Astrocyte of the hippocampus (primary cell): ENCODE measurements at regions not wholly inside any gene's neighbourhood (a gene's known extent, or its start where the extent isn't known, plus 50 kb on each side); places are given as distances from the start of the nearest gene placed in this dataset.
A peak's percentile ranks its signal among the peaks of the same experiment; 100 is the strongest.

Source experiments
- DNase-seq: peaks from one replicate; pipeline ENCODE4 v3.0.0; 2011; ENCODE audit warnings: low read depth, low spot score

DNA sequence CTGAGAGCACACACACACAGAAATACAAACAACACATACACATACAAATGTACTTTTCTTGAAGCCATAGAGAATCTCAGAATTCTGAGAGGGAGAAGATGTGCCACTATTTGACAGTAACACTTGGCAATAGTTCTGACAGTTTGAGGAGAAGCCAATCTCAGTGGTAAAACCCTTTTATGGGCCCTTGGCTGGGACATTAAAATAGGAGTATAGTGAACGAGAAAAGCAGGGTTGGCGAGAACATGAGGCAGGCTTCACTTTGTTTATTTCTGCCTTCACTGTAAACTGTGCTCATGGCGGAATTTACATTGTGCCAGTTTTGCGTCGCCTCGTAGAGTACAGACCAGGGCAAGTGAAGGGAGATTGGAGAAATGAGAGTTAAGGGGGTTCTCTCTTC is 449.4 kb upstream of the POU3F3 start:
- DNase-seq: no peak

DNA sequence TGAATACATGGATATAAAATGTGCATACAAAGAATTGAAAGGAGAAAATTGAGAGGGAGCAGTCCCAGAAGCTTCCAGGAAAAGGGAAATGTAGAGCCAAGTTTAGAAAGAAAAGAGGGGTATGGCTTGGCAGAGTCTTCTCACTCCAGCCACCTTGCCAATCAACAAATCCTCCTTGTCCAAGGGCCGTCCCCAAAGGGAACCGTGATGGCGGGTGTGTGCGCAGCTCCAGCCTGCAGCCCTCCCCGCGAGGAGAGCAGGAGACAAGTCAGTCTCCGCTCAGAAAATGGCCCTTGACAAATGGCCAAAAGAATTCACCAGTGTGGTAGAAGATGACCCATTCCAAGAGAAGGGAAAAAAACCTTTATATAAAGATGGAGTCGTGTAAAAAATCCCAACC is 448.3 kb upstream of the POU3F3 start:
- peak; percentile 33 for DNase-seq

DNA sequence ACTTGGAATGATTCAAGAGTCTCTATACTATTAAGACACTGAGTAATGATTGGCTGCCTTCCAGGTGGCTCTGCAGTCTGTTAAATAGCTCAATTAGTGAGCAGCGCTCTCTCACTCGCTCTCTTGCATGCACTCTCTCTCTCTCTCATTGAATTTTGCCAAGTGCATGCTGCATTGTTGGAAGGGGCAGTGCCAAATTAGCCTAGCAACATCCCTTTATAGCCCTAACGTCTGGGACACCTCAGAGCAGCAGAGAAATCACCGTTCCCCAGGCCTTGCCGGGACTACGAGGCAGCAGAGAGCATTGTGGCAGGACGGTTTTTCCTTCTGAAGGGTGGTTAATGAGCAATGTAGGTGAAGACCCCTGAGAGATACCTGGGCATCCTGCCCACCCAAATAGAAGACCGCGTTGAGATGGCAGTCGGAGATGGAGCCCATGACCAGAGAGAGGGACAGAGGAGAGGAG is 447.6 kb upstream of the POU3F3 start:
- DNase-seq: peak; percentile 86

DNA sequence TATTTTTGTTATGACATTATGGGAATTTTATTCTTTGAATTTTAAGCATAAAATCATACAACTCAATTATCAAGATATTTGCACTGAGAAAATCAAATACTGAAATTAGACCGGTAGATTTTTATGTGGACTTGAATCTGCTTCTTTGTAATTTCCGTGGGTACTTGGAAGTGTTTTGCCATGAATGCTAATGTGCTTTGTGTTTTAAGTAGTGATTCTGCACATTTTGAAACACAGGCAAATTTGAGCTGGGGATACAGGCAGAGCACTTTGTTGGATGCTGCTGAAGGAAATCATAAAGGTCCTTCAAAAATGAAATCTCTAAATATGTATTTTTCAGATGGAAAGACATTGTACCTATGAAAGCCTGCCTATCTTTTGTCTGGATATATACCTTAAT is 446.3 kb upstream of the POU3F3 start:
- DNase-seq: no peak

DNA sequence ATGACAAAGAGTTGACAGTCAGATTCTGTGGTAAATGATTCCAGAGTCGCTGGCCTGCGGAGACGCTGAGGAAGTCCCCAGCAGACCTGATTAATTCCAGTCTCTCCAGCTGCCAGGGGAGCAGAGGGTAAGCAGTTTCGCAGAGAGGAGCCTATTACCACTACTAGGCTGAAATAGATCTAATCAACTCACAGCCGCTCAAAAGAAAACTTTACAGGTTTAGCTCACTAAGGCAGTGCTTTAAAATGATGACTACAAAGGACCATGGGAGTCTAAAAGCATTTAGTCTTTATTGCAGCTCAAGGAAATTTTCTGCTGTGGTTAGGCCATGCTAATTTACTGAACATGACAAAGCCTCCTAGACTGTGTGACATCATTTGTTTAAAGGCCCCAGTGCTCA is 445.6 kb upstream of the POU3F3 start:
- DNase-seq: peak; percentile 71

DNA sequence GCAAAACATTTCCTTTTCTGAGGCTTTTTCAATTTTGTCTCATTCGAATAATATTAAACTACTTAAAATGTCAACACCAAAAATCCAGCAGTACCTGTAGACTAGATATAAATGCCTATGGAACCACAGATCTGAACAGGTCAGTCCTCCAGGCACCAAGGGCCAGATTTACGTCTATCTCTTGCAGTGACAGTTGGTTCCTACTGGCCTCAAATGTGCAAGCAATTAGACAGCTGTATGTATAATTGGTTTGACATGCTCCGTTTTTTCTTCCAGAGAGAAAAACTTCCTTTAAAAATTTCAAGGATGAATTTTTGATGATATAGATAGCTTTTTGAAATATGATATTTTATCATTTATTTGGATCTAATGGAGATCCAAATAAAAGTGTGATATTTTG is 443.8 kb upstream of the POU3F3 start:
- DNase-seq: no peak

DNA sequence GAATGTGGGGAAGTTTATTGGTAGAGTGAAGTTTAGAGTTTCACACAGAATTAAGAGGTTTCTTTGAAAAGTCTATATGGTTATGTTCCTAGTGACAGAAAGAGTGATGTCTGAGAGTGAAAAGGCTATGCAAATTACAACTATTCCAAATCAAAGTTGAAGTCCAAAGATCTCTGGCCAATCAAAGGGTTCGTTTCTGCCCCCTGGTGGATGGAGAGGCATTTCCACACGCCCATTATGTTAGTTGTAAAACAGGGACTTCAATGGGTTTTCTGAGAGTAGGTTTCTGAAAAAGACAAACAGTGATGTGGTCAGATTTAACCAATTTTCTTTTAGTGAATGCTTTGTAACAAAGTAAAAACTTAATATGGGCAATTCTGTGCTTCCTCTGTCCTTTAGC is 441.5 kb upstream of the POU3F3 start:
- peak; percentile 70 for DNase-seq

DNA sequence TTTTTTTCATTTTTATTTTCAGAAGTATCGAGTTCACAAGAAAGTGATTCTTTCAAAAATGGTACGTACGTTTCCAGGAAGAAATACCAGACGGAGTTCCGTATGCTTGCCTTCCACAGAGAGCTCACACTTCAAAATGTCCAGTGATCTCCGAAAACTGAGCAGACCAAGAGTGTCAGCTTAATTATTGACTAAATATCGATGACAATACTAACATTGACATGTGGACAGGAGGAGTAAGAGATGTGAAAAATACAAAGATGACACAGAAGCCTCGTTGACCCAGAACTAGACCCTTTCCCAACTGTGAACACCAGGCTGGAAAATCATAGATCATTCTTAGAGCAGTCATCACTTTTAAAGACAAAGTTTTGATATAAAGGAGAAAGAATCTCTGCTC is 440.0 kb upstream of the POU3F3 start:
- DNase-seq: no peak

DNA sequence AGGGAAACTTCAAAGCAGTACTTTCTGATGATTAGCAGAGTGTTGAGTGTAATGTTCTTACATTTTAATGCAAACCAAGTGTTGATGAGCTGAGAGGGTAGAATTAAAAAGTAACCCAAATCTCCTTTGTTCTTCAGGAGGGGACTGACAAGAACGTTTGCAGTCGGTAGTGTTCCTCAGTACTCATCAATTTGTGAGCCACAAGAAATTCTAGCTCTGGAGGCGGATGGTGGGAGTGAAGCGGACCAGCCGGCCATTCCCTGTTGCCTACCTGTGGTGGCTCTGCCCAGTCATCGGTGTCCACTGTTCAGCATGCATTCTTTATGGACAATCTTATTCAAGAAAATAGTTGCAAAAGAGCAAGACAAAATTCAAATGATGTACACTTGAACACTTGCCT is 438.6 kb upstream of the POU3F3 start:
- no peak for DNase-seq

DNA sequence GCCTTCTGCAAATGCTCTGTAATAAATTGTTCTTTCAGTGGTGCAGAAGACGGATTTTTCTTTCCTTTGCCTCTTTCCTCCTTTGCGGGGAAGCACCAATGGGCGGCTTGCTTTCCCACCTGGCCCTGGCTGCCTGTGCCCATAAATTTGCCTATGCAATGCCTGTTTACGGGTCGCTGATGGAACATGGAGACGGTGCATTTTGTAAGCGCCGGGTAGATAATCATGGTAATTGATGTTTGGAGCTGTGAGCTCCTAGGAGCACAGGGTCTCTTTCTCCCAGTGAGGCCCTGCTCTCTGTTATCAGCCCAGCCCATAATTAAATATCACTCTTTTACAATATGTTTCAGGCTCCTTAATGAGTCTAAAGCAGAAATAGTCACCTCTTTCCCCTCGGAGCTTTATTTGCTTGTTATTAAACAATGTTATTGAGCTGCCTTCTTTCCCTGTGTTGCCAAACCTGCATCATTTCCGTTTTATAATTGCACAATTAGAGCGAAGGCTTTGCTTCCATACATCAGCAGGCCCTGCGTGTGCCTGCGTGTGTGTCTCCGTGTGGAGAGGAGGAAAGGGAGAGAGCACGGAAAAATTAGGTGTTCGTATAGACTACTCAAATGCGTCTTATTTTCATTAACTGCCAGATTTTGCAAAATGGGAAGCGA is 437.4 kb upstream of the POU3F3 start:
- no peak for DNase-seq

DNA sequence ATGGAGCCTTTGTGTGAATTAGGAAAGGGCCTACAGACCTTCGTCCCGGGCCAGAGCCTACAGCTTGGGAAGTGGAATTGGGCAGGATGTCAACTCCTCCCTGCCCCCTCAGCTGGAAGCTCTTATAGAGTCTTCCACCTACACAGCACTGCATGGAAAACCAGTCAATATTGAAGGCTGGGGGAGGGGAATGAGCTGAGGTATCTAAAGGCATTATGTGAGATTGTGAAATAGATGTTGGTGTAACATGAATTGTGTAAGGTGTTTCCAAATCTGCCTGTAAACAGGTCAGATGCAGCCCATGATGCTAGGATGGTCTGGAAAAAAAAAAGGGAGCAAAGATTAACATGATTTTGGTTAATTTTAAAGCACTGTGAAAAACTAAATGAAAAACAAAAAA is 433.5 kb upstream of the POU3F3 start:
- no peak for DNase-seq

DNA sequence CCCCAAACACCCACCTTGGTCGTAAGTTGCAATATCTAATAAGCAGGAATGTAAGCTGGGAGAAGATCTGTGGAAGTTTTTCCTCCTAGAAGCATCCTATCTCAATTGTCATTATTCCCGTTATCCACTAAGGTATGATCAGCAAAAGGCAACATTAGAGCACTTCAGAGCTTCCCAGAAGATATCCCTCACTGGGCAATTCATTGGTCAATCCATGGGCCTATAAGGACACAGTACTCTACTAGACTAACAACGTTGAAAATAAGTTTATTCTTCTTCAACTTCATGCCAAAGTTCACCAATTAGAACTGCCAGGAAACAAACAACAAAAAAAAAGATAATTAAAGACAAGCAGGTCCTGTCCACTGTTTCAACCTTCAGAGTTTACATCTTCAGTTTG is 433.0 kb upstream of the POU3F3 start:
- no peak for DNase-seq

DNA sequence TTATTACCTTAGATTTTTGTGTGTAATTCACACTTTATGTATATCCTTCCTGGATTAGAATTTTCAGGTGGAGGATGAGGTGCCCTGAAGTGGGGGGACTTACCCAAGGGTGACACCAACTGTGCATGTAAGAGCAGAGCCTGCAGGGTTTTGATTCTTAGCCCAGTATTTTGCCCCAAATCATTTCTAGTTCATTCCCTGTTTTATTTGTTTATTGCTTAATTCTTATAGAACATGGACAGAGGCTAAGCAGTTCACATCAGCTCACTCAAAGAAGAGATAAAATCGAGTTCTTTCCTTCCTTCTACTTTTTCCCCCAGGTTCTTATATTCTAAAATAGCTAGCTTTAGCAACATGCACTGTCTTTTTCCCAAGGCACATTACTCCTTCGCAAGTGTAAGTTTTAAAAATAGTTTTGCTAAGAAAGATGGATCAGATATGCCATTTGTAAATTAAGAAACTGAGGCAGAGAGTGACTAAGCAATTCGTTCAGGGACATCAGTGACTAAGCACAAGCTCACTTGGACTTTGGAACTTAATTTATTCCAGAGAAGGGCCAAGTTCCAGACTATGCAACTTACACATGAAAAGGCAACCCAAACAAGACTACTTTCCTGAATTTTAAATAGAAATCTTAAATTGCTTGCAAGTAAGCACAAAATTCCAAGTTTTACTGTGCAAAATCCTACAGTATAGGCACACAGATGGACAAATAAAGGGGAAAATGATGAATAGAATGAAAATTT is 427.9 kb upstream of the POU3F3 start:
- DNase-seq: peak; percentile 60

DNA sequence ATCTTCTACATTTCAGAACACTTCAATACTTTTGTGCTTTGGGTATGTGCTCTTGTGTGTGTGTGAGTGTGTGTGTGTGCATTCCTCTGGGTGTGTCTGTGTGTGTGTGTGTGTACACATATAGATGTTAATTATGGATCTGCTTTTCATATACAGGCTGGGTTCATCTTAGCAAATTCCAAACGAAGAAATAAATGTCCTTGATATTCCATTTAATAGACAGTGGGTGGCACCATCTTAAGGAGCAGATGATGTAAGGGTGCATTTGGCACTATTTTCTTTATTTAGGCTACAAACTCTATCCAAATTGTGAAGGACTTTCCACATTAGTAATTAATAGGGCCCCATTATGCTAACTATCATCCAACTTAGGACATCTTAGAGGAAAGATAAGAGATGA is 425.8 kb upstream of the POU3F3 start:
- DNase-seq: no peak

DNA sequence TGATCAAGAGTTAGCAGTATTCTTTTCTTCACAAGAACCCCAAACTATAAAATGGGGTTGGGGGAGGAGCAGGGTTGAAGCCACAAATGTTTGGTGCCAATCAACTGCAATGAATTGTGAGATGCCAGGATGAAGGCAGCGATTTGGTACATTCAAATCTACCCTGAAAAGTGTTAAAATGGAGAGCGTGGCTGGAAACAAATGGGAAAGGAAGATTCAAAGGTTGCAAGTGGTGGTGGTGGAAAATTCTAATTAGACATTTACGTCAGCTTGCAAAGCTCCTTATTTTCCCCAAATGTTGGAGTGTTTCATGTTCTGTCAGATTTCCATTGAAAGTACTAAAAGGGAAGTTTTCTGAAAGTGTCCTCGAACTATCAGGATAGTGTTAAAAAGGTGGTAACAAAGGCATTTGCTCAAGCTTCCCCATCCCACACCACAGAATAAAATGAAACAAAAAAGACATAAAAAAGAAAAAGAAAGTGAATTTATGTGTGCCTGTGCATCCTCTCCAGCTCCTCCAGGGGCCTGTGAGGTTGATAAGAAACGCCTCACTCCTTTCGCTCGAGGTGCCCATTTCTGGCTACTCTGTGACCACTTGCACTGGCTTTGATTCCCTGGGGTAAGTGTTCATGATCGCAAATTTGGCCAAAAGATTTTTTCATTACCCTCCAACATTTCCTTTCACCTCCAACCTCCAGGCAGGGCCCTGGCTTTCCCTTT is 424.1 kb upstream of the POU3F3 start:
- DNase-seq: peak; percentile 47

DNA sequence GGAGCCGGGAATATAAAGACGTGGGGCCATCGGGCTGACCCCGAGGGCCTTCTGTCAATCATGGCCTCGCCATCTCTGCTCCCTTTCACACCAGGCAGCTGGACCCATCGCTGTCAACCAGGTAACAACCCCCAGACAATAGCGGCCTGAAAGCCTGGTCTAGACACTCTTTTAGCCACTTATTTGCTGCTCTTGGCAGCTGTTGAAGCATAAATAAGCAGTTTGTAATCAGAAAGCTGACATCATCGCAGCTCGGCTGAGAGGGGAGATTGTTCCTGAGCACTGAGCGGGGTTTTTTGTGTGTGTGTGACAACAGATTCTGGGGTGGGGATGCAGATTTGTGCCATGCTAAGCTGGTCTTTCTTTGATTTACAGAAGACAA is 423.6 kb upstream of the POU3F3 start:
- DNase-seq: peak; percentile 86

DNA sequence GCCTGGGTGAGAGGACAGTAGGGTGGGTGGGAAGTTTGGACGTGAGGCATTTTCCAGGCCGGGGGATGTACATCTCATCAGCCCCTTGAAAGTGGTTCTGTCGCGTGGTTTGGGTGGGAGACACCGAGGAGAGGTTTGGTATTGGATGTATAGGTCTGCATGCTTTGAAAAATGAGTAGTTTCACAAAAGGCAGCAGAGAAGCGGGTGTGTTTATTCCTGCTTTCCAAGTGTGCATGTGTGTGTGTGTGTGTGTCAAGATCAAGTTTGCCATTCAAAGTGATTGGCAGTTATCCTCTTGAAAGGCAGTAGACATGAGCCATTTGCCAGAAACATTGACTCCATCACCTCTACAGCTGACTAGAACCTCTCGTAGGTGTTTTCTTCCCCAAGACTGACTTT is 423.1 kb upstream of the POU3F3 start:
- no peak for DNase-seq

DNA sequence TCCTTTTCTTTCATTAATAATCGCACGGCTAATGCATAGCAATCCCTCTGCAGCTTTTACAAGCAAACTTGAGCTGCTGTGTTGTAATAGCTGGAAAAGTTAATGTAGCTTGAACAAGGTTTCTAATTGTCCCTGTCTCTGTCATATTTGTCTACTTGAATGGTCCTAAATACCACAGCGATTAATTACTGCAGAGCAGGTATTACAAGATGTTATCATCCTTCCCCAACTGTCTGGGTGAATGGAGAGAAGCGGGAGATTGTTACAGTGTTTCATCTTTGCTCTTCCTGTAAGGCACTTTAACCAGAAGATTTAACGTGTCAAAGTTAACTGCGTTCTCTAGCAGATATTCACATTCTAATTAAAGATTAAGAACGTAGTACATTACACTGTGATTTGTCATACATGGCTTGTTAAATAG is 422.2 kb upstream of the POU3F3 start:
- peak; percentile 57 for DNase-seq

DNA sequence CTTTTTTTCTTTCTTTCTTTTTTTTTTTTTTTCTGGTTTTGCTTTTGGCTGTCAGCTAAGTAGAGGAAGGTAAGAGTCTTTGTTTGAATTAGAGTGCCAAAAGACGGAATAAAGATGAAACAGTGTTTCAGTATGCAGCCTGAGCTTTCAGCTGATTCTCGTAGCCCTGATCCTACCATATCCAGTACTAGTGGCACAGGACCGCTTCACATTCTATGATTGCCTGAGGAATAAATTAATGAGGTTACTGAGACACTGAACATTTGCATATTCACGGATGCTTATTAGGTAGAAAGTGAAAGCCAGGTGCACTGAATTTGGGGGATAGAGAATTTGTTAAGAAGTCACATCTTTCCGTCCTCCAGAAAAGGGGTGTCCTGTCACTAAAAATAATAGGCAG is 421.5 kb upstream of the POU3F3 start:
- DNase-seq: peak; percentile 50

DNA sequence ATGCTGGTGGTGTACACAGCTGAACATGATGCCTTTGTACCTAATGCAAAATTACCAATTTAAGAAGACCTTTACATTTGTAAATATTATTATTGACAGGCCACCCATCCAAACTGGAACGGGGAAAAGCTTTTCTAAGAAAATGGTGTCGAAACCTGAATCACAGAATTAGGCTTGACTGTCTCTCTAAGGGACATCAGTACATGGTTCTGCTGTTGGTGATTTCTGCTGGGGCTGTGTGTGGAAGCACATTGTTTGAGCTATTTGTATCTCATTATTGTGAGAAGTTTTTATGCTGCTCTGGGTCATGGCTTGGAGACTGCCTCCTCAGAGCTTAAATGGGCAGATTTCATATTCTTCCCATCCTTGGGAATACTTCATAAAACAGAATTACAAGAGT is 420.9 kb upstream of the POU3F3 start:
- peak; percentile 36 for DNase-seq

DNA sequence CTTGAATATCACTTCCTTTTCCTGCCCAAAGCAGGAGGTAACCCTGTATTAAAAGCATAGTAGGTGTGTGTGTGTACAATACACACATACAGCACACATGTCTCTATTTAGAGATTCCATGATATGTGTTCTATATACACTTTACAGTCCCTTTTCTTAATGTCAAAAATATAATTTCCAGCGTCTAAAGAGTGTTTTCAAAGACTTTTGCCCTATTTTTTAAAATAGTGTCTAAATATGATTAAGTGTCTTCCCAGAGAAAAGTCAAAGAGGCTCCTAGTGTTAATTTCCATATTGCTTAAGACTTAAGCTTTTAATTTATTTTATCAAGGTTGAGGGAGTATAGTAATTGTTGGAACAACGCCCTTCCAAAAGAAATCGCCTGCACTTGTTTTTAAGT is 420.3 kb upstream of the POU3F3 start:
- peak; percentile 39 for DNase-seq

DNA sequence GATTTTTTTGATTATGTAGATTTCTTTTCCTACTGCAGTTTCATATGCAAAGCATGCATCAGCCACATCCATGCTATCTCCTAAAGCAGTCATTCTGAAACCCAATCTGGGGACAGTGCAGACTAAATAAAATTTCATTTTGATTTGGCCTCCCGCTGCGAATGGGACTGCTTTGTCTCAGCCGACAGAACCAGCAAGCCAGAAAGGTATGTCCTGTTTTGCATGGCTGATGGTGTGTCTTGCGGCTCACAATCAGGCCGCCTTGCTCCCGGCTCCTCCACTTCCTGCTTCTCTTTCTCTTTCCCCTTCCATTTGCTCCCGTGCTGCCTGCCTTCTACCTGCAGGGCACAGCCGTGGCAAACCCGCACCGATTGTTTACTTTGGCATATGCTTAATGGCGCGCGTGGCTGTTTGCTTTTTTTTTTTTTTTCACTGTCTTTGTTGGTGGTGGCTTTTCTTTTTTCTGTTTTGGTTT is 419.6 kb upstream of the POU3F3 start:
- peak; percentile 79 for DNase-seq

DNA sequence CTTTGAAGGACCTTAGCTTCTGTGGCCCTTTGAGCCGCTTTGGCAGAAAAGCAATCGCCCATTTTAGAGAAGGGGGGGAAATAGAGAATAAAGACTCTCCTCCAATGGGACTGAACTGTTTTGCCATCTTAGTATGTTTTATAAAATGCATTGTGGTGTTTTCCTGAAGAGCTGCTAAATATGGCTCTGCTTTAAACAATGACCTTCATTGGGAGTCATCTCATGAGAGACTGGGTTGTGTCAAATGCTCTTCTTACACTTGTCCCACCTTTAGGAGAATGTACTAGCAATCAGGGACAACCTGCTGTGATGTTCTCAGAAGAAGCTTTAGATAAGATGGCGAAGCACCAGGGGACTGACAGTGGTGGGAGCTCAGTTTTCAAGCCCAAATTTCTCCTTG is 418.9 kb upstream of the POU3F3 start:
- no peak for DNase-seq
